C4-2B (cell line): ENCODE measurements at regions not wholly inside any gene's neighbourhood (a gene's known extent, or its start where the extent isn't known, plus 50 kb on each side); places are given as distances from the start of the nearest gene placed in this dataset.
"Not testable (repeated sequence)": the region's sequence is repeated elsewhere in the genome, so short reads cannot be mapped to it uniquely, and the experiment has no call there.

ENCODE experiments used
- H3K27ac ChIP-seq: fragments of 450-650 bp; 2 replicates; pipeline ENCODE4 v1.5.1; 2017
- CTCF ChIP-seq: fragments of 450-650 bp; conservative IDR thresholded peaks from 2 replicates; pipeline ENCODE4 v1.5.1; 2017; ENCODE audit warnings: mild to moderate bottlenecking
- ZFX ChIP-seq: fragments of 450-650 bp; IDR thresholded peaks from 2 replicates; pipeline ENCODE4 v1.6.1; 2017

- no peak overlapping the region for H3K27ac ChIP-seq
- no peak for TF ChIP-seq CTCF
- TF ChIP-seq ZFX = no peak
Measured at GRCh38 chr6:51299621-51300380, 481.1 kb downstream of the TFAP2B start.

GRCh38 chr6:51300510-51300909 is 481.8 kb downstream of the TFAP2B start:
- TF ChIP-seq ZFX = no peak
- TF ChIP-seq CTCF = no peak
- no peak overlapping the region for H3K27ac ChIP-seq

GRCh38 chr6:51301962-51302361 is 483.3 kb downstream of the TFAP2B start:
- TF ChIP-seq ZFX = no peak
- TF ChIP-seq CTCF = no peak
- no peak overlapping the region for H3K27ac ChIP-seq

GRCh38 chr6:51302431-51302830 is 483.8 kb downstream of the TFAP2B start:
- H3K27ac ChIP-seq = no peak overlapping the region

GRCh38 chr6:51303338-51303737 is 484.7 kb downstream of the TFAP2B start:
- no peak for TF ChIP-seq ZFX
- TF ChIP-seq CTCF = no peak
- no peak overlapping the region for H3K27ac ChIP-seq

More at GRCh38 chr6:51302431-51302830, 483.8 kb downstream of the TFAP2B start:
- TF ChIP-seq CTCF (no peak), ZFX (no peak)

GRCh38 chr6:51314965-51315364 is 496.3 kb downstream of the TFAP2B start:
- H3K27ac ChIP-seq = no peak overlapping the region
- TF ChIP-seq ZFX (no peak), CTCF (no peak)

- TF ChIP-seq CTCF (no peak), ZFX (no peak)
- no peak overlapping the region for H3K27ac ChIP-seq
Measured at GRCh38 chr6:51318674-51319073, 500.0 kb downstream of the TFAP2B start.

- H3K27ac ChIP-seq = not testable (repeated sequence)
Measured at GRCh38 chr6:51321477-51321876, 502.8 kb downstream of the TFAP2B start.
